PC-3 (cell line): ENCODE measurements at regions not wholly inside any gene's neighbourhood (a gene's known extent, or its start where the extent isn't known, plus 50 kb on each side); places are given as distances from the start of the nearest gene placed in this dataset.

Source experiments
- CTCF ChIP-seq: fragments of 300-600 bp; sonication (generic); conservative IDR thresholded peaks from 2 replicates; pipeline ENCODE4 v1.5.1; 2017; ENCODE audit warnings: antibody characterized with exemption, low read depth, mild to moderate bottlenecking, low read length
- EZH2 ChIP-seq: fragments of 300-600 bp; sonication (generic); IDR thresholded peaks from one replicate; pipeline ENCODE4 v1.6.1; 2017; ENCODE audit warnings: antibody characterized with exemption, mild to moderate bottlenecking, low read length; ENCODE audit not compliant: unreplicated experiment

- TF ChIP-seq CTCF (no peak), EZH2 (no peak)
These were observed 830.9 kb upstream of the PCDH20 start for GRCh38 chr13:62246581-62246980.
